D341Med (cell line): ENCODE measurements at regions not wholly inside any gene's neighbourhood (a gene's known extent, or its start where the extent isn't known, plus 50 kb on each side); places are given as distances from the start of the nearest gene placed in this dataset.
A peak's percentile ranks its signal among the peaks of the same experiment; 100 is the strongest.
"Not testable (repeated sequence)": the region's sequence is repeated elsewhere in the genome, so short reads cannot be mapped to it uniquely, and the experiment has no call there.

Source experiments
- DNase-seq: peaks from one replicate; pipeline ENCODE4 v3.0.0; 2012; ENCODE audit warnings: low spot score

GRCh38 chr9:71632776-71633175 lies 135.5 kb downstream of the CEMIP2 start:
- DNase-seq, result no peak

- DNase-seq, result no peak
These were observed 137.8 kb downstream of the CEMIP2 start for GRCh38 chr9:71630377-71630995.

- DNase-seq, result no peak
These were observed 138.6 kb downstream of the CEMIP2 start for GRCh38 chr9:71629578-71630215.

- no peak for DNase-seq
These were observed 140.1 kb downstream of the CEMIP2 start for GRCh38 chr9:71628247-71628646.

- no peak for DNase-seq
These were observed 140.8 kb downstream of the CEMIP2 start for GRCh38 chr9:71627537-71627936.

- no peak for DNase-seq
These were observed 141.9 kb downstream of the CEMIP2 start for GRCh38 chr9:71626395-71626794.

- no peak for DNase-seq
These were observed 143.6 kb downstream of the CEMIP2 start for GRCh38 chr9:71624728-71625127.

GRCh38 chr9:71620746-71621145 lies 147.6 kb downstream of the CEMIP2 start:
- no peak for DNase-seq

GRCh38 chr9:71620331-71620730 lies 148.0 kb downstream of the CEMIP2 start:
- DNase-seq, result no peak

GRCh38 chr9:71619926-71620325 lies 148.4 kb downstream of the CEMIP2 start:
- DNase-seq, result no peak

- DNase-seq, result no peak
These were observed 153.8 kb downstream of the CEMIP2 start for GRCh38 chr9:71614409-71615010.

- no peak for DNase-seq
These were observed 155.4 kb downstream of the CEMIP2 start for GRCh38 chr9:71612889-71613288.

GRCh38 chr9:71609448-71609830 lies 158.9 kb downstream of the CEMIP2 start:
- DNase-seq, result no peak

- DNase-seq, result no peak
These were observed 159.4 kb downstream of the CEMIP2 start for GRCh38 chr9:71608825-71609447.

- no peak for DNase-seq
These were observed 160.3 kb downstream of the CEMIP2 start for GRCh38 chr9:71608021-71608420.

GRCh38 chr9:71607461-71607881 lies 160.8 kb downstream of the CEMIP2 start:
- no peak for DNase-seq

GRCh38 chr9:71604197-71605063 lies 163.9 kb downstream of the CEMIP2 start:
- peak; percentile 64 for DNase-seq

GRCh38 chr9:71602652-71603051 lies 165.7 kb downstream of the CEMIP2 start:
- no peak for DNase-seq

GRCh38 chr9:71595762-71596161 lies 172.6 kb downstream of the CEMIP2 start:
- not testable (repeated sequence) for DNase-seq

- no peak for DNase-seq
These were observed 173.8 kb downstream of the CEMIP2 start for GRCh38 chr9:71594541-71594940.

- no peak for DNase-seq
These were observed 175.9 kb downstream of the CEMIP2 start for GRCh38 chr9:71592400-71592799.

- no peak for DNase-seq
These were observed 178.0 kb downstream of the CEMIP2 start for GRCh38 chr9:71590362-71590761.
